Omental fat pad (tissue), 3 donors: ENCODE measurements at regions not wholly inside any gene's neighbourhood (a gene's known extent, or its start where the extent isn't known, plus 50 kb on each side); places are given as distances from the start of the nearest gene placed in this dataset.

Source experiments
- ATAC-seq: fragments of 150-250 bp; one replicate; pipeline ENCODE4 v1.9.1; 2016; ENCODE audit warnings: mild to moderate bottlenecking, moderate library complexity; ENCODE audit not compliant: low FRiP score
- DNase-seq: peaks from one replicate; pipeline ENCODE4 v3.0.0-alpha.2; 2019; ENCODE audit warnings: low spot score
- CTCF ChIP-seq, 3 donors: fragments of 450-650 bp; IDR thresholded peaks; one replicate each; pipeline ENCODE4 v1.5.1; 2016 to 2017; ENCODE audit warnings: antibody characterized with exemption in 3 of 3, mild to moderate bottlenecking in 3 of 3, moderate library complexity in 2 of 3

- no peak for DNase-seq
- no peak for ATAC-seq
- no peak for TF ChIP-seq CTCF (IDR thresholded peaks at IDR 0.05)
Measured at GRCh38 chr7:41891950-41892349, 189.1 kb upstream of the INHBA start.

- ATAC-seq = no peak
- DNase-seq = no peak
Measured at GRCh38 chr7:41890631-41891274, 187.9 kb upstream of the INHBA start.

GRCh38 chr7:41889472-41889871 is 186.6 kb upstream of the INHBA start:
- DNase-seq = no peak
- no peak for ATAC-seq
- TF ChIP-seq CTCF (IDR thresholded peaks at IDR 0.05) = no peak

More at GRCh38 chr7:41890631-41891274, 187.9 kb upstream of the INHBA start:
- TF ChIP-seq CTCF (IDR thresholded peaks at IDR 0.05) = no peak

GRCh38 chr7:41889040-41889439 is 186.2 kb upstream of the INHBA start:
- no peak for ATAC-seq
- TF ChIP-seq CTCF (IDR thresholded peaks at IDR 0.05) = no peak

GRCh38 chr7:41887416-41887815 is 184.5 kb upstream of the INHBA start:
- DNase-seq (no peak), ATAC-seq (no peak)
- TF ChIP-seq CTCF (IDR thresholded peaks at IDR 0.05) = no peak

More at GRCh38 chr7:41889040-41889439, 186.2 kb upstream of the INHBA start:
- no peak for DNase-seq

GRCh38 chr7:41886901-41887311 is 184.0 kb upstream of the INHBA start:
- no peak for TF ChIP-seq CTCF (IDR thresholded peaks at IDR 0.05)
- DNase-seq (no peak), ATAC-seq (peak; percentile 87)

GRCh38 chr7:41886262-41886900 is 183.5 kb upstream of the INHBA start:
- TF ChIP-seq CTCF (IDR thresholded peaks at IDR 0.05) = no peak
- peak; percentile 44 for DNase-seq
- peak; percentile 80 for ATAC-seq
